ENCODE measurements at regions not wholly inside any gene's neighbourhood (a gene's known extent, or its start where the extent isn't known, plus 50 kb on each side); places are given as distances from the start of the nearest gene placed in this dataset.

- Histone ChIP-seq H3K4me3 (IDR thresholded peaks at IDR 0.05; ENCODE audit: insufficient read depth, low read depth, low read length) (no peak overlapping the region), H3K4me2 (no peak overlapping the region), H4K20me1 (ENCODE audit: insufficient read depth) (no peaks in the 10 kb centered on the region), H3K27ac (no peak overlapping the region), H3K9ac (no peak overlapping the region), H3K79me2 (ENCODE audit: insufficient read depth, low read depth) (no peaks in the 10 kb centered on the region), H3K36me3 (ENCODE audit: insufficient read depth) (no peaks in the 10 kb centered on the region), H3K27me3 (ENCODE audit: insufficient read depth, low read depth) (no peaks in the 10 kb centered on the region), H3K4me1 (ENCODE audit: low read depth, poor library complexity, severe bottlenecking) (no peaks in the 10 kb centered on the region), H2AFZ (ENCODE audit: low read depth) (no peak overlapping the region)
- no peak for TF ChIP-seq CTCF (conservative IDR thresholded peaks at IDR 0.05; ENCODE audit: low read depth, low read length)
Measured at GRCh38 chr1:112133487-112133886, 144.0 kb upstream of the KCND3 start.

- Histone ChIP-seq H4K20me1 (ENCODE audit: insufficient read depth) (no peaks in the 10 kb centered on the region), H3K4me2 (no peak overlapping the region), H3K27ac (no peak overlapping the region), H2AFZ (ENCODE audit: low read depth) (no peak overlapping the region), H3K4me3 (IDR thresholded peaks at IDR 0.05; ENCODE audit: insufficient read depth, low read depth, low read length) (no peak overlapping the region), H3K4me1 (ENCODE audit: low read depth, poor library complexity, severe bottlenecking) (no peaks in the 10 kb centered on the region), H3K9ac (no peak overlapping the region), H3K36me3 (ENCODE audit: insufficient read depth) (no peaks in the 10 kb centered on the region), H3K79me2 (ENCODE audit: insufficient read depth, low read depth) (no peaks in the 10 kb centered on the region), H3K27me3 (ENCODE audit: insufficient read depth, low read depth) (no peaks in the 10 kb centered on the region)
- no peak for TF ChIP-seq CTCF (conservative IDR thresholded peaks at IDR 0.05; ENCODE audit: low read depth, low read length)
Measured at GRCh38 chr1:112140743-112141142, 151.3 kb upstream of the KCND3 start.

- Histone ChIP-seq H3K4me3 (IDR thresholded peaks at IDR 0.05; ENCODE audit: insufficient read depth, low read depth, low read length) (no peak overlapping the region), H3K27me3 (ENCODE audit: insufficient read depth, low read depth) (no peaks in the 10 kb centered on the region), H3K9ac (no peak overlapping the region), H3K79me2 (ENCODE audit: insufficient read depth, low read depth) (no peaks in the 10 kb centered on the region), H3K27ac (no peak overlapping the region), H2AFZ (ENCODE audit: low read depth) (no peak overlapping the region), H3K4me1 (ENCODE audit: low read depth, poor library complexity, severe bottlenecking) (no peaks in the 10 kb centered on the region), H3K4me2 (no peak overlapping the region), H4K20me1 (ENCODE audit: insufficient read depth) (no peaks in the 10 kb centered on the region), H3K36me3 (ENCODE audit: insufficient read depth) (no peaks in the 10 kb centered on the region)
- no peak for TF ChIP-seq CTCF (conservative IDR thresholded peaks at IDR 0.05; ENCODE audit: low read depth, low read length)
Measured at GRCh38 chr1:112141301-112141700, 151.8 kb upstream of the KCND3 start.

- H3K4me1 ChIP-seq (ENCODE audit: low read depth, poor library complexity, severe bottlenecking) = no peaks in the 10 kb centered on the region
- H2AFZ ChIP-seq (ENCODE audit: low read depth) = no peak overlapping the region
- H3K36me3 ChIP-seq (ENCODE audit: insufficient read depth) = no peaks in the 10 kb centered on the region
- H3K9ac ChIP-seq = no peak overlapping the region
- no peak overlapping the region for H3K27ac ChIP-seq
- no peaks in the 10 kb centered on the region for H4K20me1 ChIP-seq (ENCODE audit: insufficient read depth)
- no peak overlapping the region for H3K4me3 ChIP-seq (IDR thresholded peaks at IDR 0.05; ENCODE audit: insufficient read depth, low read depth, low read length)
- no peak overlapping the region for H3K4me2 ChIP-seq
- no peaks in the 10 kb centered on the region for H3K79me2 ChIP-seq (ENCODE audit: insufficient read depth, low read depth)
- no peak for TF ChIP-seq CTCF (conservative IDR thresholded peaks at IDR 0.05; ENCODE audit: low read depth, low read length)
- H3K27me3 ChIP-seq (ENCODE audit: insufficient read depth, low read depth) = no peaks in the 10 kb centered on the region
Measured at GRCh38 chr1:112141923-112142322, 152.5 kb upstream of the KCND3 start.
